GM18867 (cell line): ENCODE measurements at regions not wholly inside any gene's neighbourhood (a gene's known extent, or its start where the extent isn't known, plus 50 kb on each side); places are given as distances from the start of the nearest gene placed in this dataset.

Experiments
- ATAC-seq: cut with Tn5 transposase; IDR thresholded peaks from one replicate; pipeline ENCODE4 v1.9.1; 2021; ENCODE audit warnings: mild to moderate bottlenecking, moderate library complexity; ENCODE audit not compliant: unreplicated experiment

- no peak for ATAC-seq
These were observed 400.6 kb downstream of the GADD45G start for GRCh38 chr9:90005388-90005787.

- ATAC-seq = no peak
These were observed 403.0 kb downstream of the GADD45G start for GRCh38 chr9:90007516-90008440.

GRCh38 chr9:90009447-90009846 is 404.6 kb downstream of the GADD45G start:
- ATAC-seq = no peak

- ATAC-seq = no peak
These were observed 406.0 kb downstream of the GADD45G start for GRCh38 chr9:90010793-90011192.

GRCh38 chr9:90012949-90013348 is 408.1 kb downstream of the GADD45G start:
- ATAC-seq = no peak

GRCh38 chr9:90013778-90014177 is 409.0 kb downstream of the GADD45G start:
- no peak for ATAC-seq

- no peak for ATAC-seq
These were observed 409.6 kb downstream of the GADD45G start for GRCh38 chr9:90014421-90014820.

GRCh38 chr9:90016272-90016671 is 411.5 kb downstream of the GADD45G start:
- no peak for ATAC-seq

- ATAC-seq = no peak
These were observed 412.9 kb downstream of the GADD45G start for GRCh38 chr9:90017679-90018078.

GRCh38 chr9:90018688-90019087 is 413.9 kb downstream of the GADD45G start:
- no peak for ATAC-seq

GRCh38 chr9:90019626-90020025 is 414.8 kb downstream of the GADD45G start:
- no peak for ATAC-seq

- no peak for ATAC-seq
These were observed 415.6 kb downstream of the GADD45G start for GRCh38 chr9:90020276-90020871.

GRCh38 chr9:90021216-90021906 is 416.5 kb downstream of the GADD45G start:
- ATAC-seq = no peak

- ATAC-seq = no peak
These were observed 417.7 kb downstream of the GADD45G start for GRCh38 chr9:90022474-90022873.

GRCh38 chr9:90023861-90024260 is 419.0 kb downstream of the GADD45G start:
- ATAC-seq = no peak

GRCh38 chr9:90024409-90024808 is 419.6 kb downstream of the GADD45G start:
- no peak for ATAC-seq

GRCh38 chr9:90024823-90025222 is 420.0 kb downstream of the GADD45G start:
- no peak for ATAC-seq

- ATAC-seq = no peak
These were observed 421.0 kb downstream of the GADD45G start for GRCh38 chr9:90025816-90026215.

- no peak for ATAC-seq
These were observed 422.5 kb downstream of the GADD45G start for GRCh38 chr9:90027296-90027790.

- no peak for ATAC-seq
These were observed 424.6 kb downstream of the GADD45G start for GRCh38 chr9:90029386-90029785.

GRCh38 chr9:90029996-90030395 is 425.2 kb downstream of the GADD45G start:
- ATAC-seq = no peak
